SK-N-SH (cell line): ENCODE measurements at regions not wholly inside any gene's neighbourhood (a gene's known extent, or its start where the extent isn't known, plus 50 kb on each side); places are given as distances from the start of the nearest gene placed in this dataset.
"Not testable (repeated sequence)": the region's sequence is repeated elsewhere in the genome, so short reads cannot be mapped to it uniquely, and the experiment has no call there.

Experiments
- CHD2 ChIP-seq: fragments of 150-350 bp; IDR thresholded peaks from 2 replicates; pipeline ENCODE4 v1.6.1; 2018; ENCODE audit warnings: low read length; ENCODE audit not compliant: partially characterized antibody
- CTCF ChIP-seq: fragments of 200-600 bp; sonication (generic); IDR thresholded peaks from 2 replicates; pipeline ENCODE4 v1.6.1; 2017; ENCODE audit warnings: antibody characterized with exemption, mild to moderate bottlenecking, moderate library complexity
- FOXJ3 ChIP-seq: sonication (generic); formaldehyde crosslinking; IDR thresholded peaks from 2 replicates; pipeline ENCODE4 v1.5.1; 2020; ENCODE audit warnings: mild to moderate bottlenecking, missing genetic modification reagents
- REST ChIP-seq: IDR thresholded peaks from 2 replicates; pipeline ENCODE4 v1.6.1; 2012; ENCODE audit warnings: mild to moderate bottlenecking, low read depth, low read length, moderate library complexity
- YY1 ChIP-seq: IDR thresholded peaks from 2 replicates; pipeline ENCODE4 v1.4.0; 2012; ENCODE audit warnings: low read depth, mild to moderate bottlenecking

GRCh38 chr1:199951005-199951404 lies 76.5 kb upstream of the NR5A2 start:
- TF ChIP-seq YY1; CTCF; REST; FOXJ3 (CRISPR knock-in tag); CHD2: not testable (repeated sequence)
